Suprapubic skin (tissue), 4 donors: ENCODE measurements at regions not wholly inside any gene's neighbourhood (a gene's known extent, or its start where the extent isn't known, plus 50 kb on each side); places are given as distances from the start of the nearest gene placed in this dataset.

Source experiments
- EP300 ChIP-seq: sonication (generic); formaldehyde crosslinking; IDR thresholded peaks from one replicate; pipeline ENCODE4 v1.6.1; 2017; ENCODE audit warnings: antibody characterized with exemption
- POLR2A ChIP-seq, 2 donors: fragments of 450-650 bp; IDR thresholded peaks; one replicate each; pipeline ENCODE4 v1.6.1; 2017; ENCODE audit warnings: antibody characterized with exemption in 2 of 2, mild to moderate bottlenecking in 2 of 2, moderate library complexity in 2 of 2
- POLR2AphosphoS5 ChIP-seq, 3 donors: sonication (generic); formaldehyde crosslinking; IDR thresholded peaks; one replicate each; pipeline ENCODE4 v1.6.1; 2017; ENCODE audit warnings: antibody characterized with exemption in 3 of 3
- TF ChIP-seq, protein P1 (sequence below), 2 donors: fragments of 200-600 bp in 1 of 2; fragments of 450-650 bp in 1 of 2; sonication (generic) in 1 of 2; IDR thresholded peaks; one replicate each; pipeline ENCODE4 v1.5.1; 2016 to 2019; ENCODE audit warnings: antibody characterized with exemption in 2 of 2, mild to moderate bottlenecking in 1 of 2, moderate library complexity in 1 of 2

GRCh38 chr7:56174346-56174874, 58.2 kb upstream of the NUPR2 start:
- TF ChIP-seq, protein P1, sequence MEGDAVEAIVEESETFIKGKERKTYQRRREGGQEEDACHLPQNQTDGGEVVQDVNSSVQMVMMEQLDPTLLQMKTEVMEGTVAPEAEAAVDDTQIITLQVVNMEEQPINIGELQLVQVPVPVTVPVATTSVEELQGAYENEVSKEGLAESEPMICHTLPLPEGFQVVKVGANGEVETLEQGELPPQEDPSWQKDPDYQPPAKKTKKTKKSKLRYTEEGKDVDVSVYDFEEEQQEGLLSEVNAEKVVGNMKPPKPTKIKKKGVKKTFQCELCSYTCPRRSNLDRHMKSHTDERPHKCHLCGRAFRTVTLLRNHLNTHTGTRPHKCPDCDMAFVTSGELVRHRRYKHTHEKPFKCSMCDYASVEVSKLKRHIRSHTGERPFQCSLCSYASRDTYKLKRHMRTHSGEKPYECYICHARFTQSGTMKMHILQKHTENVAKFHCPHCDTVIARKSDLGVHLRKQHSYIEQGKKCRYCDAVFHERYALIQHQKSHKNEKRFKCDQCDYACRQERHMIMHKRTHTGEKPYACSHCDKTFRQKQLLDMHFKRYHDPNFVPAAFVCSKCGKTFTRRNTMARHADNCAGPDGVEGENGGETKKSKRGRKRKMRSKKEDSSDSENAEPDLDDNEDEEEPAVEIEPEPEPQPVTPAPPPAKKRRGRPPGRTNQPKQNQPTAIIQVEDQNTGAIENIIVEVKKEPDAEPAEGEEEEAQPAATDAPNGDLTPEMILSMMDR (IDR thresholded peaks at IDR 0.05), result no peak
- TF ChIP-seq POLR2A (IDR thresholded peaks at IDR 0.05) (no peak), EP300 (no peak), POLR2AphosphoS5 (IDR thresholded peaks at IDR 0.05) (no peak)
